Right lobe of liver (tissue), 4 donors: ENCODE measurements at regions not wholly inside any gene's neighbourhood (a gene's known extent, or its start where the extent isn't known, plus 50 kb on each side); places are given as distances from the start of the nearest gene placed in this dataset.

Experiments
- CTCF ChIP-seq, 4 donors: fragments of 200-600 bp in 3 of 4; fragments of 450-650 bp in 1 of 4; IDR thresholded peaks; one replicate each; pipeline versions ENCODE4 v1.5.1 to v1.8.0; 2016 to 2022; ENCODE audit warnings: antibody characterized with exemption in 4 of 4, mild to moderate bottlenecking in 2 of 4
- POLR2A ChIP-seq: fragments of 450-650 bp; IDR thresholded peaks from one replicate; pipeline ENCODE4 v1.6.1; 2017; ENCODE audit warnings: antibody characterized with exemption, mild to moderate bottlenecking
- donor health status: DM: no; HTN: no; CAD: no.
- donor health status: DM: no; HTN: no; CAD: no.
- donor health status: DM: no; HTN: yes; CAD: no.

DNA sequence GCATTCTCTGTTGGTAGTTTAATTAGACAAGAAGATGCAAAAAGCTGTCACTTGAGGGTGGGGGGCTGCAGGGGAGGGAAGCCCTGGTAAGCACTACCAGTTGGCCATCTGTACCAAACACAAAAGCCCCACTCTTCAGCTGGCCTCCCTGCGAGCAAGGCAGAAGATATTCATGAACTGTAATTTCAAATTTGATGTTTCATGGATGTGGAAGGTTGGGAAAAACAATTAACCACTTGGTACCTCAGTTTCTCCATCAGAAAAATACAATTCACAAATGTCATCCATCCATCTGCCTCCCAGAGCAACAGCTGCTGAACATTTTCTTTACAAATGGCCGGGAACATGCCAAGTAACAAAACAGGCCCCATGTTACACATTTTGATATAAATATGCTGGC, 265.3 kb downstream of the HNRNPD start:
- TF ChIP-seq CTCF (IDR thresholded peaks at IDR 0.05) (no peak), POLR2A (no peak)
